BJ (cell line): ENCODE measurements at regions not wholly inside any gene's neighbourhood (a gene's known extent, or its start where the extent isn't known, plus 50 kb on each side); places are given as distances from the start of the nearest gene placed in this dataset.

ENCODE experiments used
- CTCF ChIA-PET: fragments of 350-600 bp; formaldehyde crosslinking; extraction: SDS; loops from one replicate; lab custom pipeline; 2021; ENCODE audit warnings: antibody characterized with exemption, inconsistent platforms; lab: Yijun Ruan, JAX
- POLR2A ChIA-PET: fragments of 300-600 bp; sonication (Branson Sonifier 250); formaldehyde crosslinking; extraction: SDS; loops from one replicate; lab custom pipeline; 2021; ENCODE audit warnings: antibody characterized with exemption; lab: Charles Lee
- DNase-seq: peaks from one replicate; pipeline ENCODE4 v3.0.0-alpha.2; 2011; ENCODE audit warnings: low read depth
- H3K27me3 ChIP-seq: 2 replicates; pipeline ENCODE4 v1.6.0; 2011; ENCODE audit warnings: low read length; ENCODE audit not compliant: control insufficient read depth, insufficient read depth
- H3K36me3 ChIP-seq: 2 replicates; pipeline ENCODE4 v1.5.1; 2011; ENCODE audit warnings: low read length; ENCODE audit not compliant: control insufficient read depth, insufficient read depth
- H3K4me3 ChIP-seq: 2 replicates; pipeline ENCODE4 v1.5.1; 2011; ENCODE audit warnings: low read depth, mild to moderate bottlenecking, control low read depth, low read length
- CTCF ChIP-seq: IDR thresholded peaks from 2 replicates; pipeline ENCODE4 v1.5.1; 2011; ENCODE audit warnings: low read depth, mild to moderate bottlenecking, control low read depth, inconsistent platforms, low read length, moderate library complexity; ENCODE audit not compliant: insufficient read depth

DNA sequence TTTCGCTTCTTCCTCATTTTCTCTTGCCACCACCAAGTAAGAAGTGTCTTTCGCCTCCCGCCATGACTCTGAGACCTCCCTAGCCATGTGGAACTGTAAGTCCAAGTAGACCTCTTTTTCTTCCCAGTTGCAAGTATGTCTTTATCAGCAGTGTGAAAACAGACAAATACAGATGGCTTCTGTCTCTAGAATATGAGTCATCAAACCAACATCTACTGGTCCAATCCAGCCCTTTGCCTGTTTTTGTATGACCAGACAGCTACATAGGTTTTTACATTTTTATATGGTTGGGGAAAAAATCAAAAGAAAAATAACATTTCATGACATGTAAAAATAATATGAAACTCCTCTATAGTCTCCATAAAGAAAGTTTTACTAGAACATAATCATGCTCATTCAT, 118.7 kb upstream of the PTPRG start:
- H3K27me3 ChIP-seq, result no peaks in the 10 kb centered on the region
- H3K36me3 ChIP-seq, result no peaks in the 10 kb centered on the region
- ChIA-PET CTCF (no interaction called here), POLR2A (no interaction called here)
- no peak for TF ChIP-seq CTCF
- no peak overlapping the region for H3K4me3 ChIP-seq
- no peak for DNase-seq

- POLR2A ChIA-PET, result interaction anchor here (0.6 kb wide), 1 partner anchor 8 kb away, joined by 3 read pairs; no protein-coding TSS in a partner anchor
- no peaks in the 10 kb centered on the region for H3K36me3 ChIP-seq
- no peak for DNase-seq
Measured at GRCh38 chr3:61443886-61444285, 117.5 kb upstream of the PTPRG start.

DNA sequence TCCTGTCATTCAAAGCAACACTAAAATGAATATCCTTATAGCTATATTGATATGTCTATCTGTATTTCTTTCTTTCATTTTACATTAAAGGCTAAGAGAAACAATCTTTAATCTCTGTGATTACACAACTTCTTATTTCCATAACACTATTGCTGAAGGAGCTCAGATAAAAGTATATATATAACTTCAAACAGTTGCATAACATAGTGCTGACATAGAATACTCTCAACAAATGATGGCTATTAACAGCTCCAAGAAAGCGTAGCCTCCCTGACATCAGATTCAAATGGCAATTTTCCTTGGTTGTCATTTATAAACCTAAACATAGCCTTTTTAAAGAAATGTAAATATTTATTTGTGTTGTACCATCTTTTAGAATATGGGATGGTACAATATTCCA, 116.6 kb upstream of the PTPRG start:
- no peak for DNase-seq
- Histone ChIP-seq H3K36me3 (no peaks in the 10 kb centered on the region), H3K27me3 (no peaks in the 10 kb centered on the region), H3K4me3 (no peak overlapping the region)
- POLR2A ChIA-PET, result no interaction called here
- CTCF ChIA-PET, result no interaction called here
- TF ChIP-seq CTCF, result no peak

More at GRCh38 chr3:61443886-61444285, 117.5 kb upstream of the PTPRG start:
- CTCF ChIA-PET, result no interaction called here
- no peaks in the 10 kb centered on the region for H3K27me3 ChIP-seq
- TF ChIP-seq CTCF, result no peak
- no peak overlapping the region for H3K4me3 ChIP-seq

- no peak for DNase-seq
- Histone ChIP-seq H3K4me3 (no peak overlapping the region), H3K36me3 (no peaks in the 10 kb centered on the region), H3K27me3 (no peaks in the 10 kb centered on the region)
- TF ChIP-seq CTCF, result no peak
- CTCF ChIA-PET, result no interaction called here
- POLR2A ChIA-PET, result no interaction called here
Measured at GRCh38 chr3:61445924-61446323, 115.4 kb upstream of the PTPRG start.

- H3K4me3 ChIP-seq, result no peak overlapping the region
- CTCF ChIA-PET, result interaction anchor here (0.9 kb wide), 1 partner anchor 13 kb away, joined by 4 read pairs; no protein-coding TSS in a partner anchor
- no peak for TF ChIP-seq CTCF
- POLR2A ChIA-PET, result no interaction called here
- no peaks in the 10 kb centered on the region for H3K27me3 ChIP-seq
- no peak for DNase-seq
- no peaks in the 10 kb centered on the region for H3K36me3 ChIP-seq
Measured at GRCh38 chr3:61446341-61446740, 115.0 kb upstream of the PTPRG start.
